ENCODE measurements at regions not wholly inside any gene's neighbourhood (a gene's known extent, or its start where the extent isn't known, plus 50 kb on each side); places are given as distances from the start of the nearest gene placed in this dataset.

DNA sequence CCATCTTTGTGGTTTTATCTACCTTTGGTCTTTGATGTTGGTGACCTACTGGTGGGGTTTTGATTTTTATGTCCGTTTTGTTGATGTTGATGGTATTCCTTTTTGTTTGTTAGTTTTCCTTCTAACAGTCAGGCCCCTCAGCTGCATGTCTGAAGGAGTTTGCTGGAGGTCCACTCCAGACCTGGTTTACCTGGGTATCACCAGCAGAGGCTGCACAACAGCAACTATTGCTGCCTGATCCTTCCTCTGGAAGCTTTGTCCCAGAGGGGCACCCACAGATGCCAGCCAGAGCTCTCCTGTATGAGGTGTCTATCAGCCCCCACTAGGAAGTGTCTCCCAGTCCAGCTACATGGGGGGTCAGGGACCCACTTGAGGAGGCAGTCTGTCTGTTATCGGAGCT, 199.3 kb upstream of the WDFY3 start:
- TF ChIP-seq, protein P1, sequence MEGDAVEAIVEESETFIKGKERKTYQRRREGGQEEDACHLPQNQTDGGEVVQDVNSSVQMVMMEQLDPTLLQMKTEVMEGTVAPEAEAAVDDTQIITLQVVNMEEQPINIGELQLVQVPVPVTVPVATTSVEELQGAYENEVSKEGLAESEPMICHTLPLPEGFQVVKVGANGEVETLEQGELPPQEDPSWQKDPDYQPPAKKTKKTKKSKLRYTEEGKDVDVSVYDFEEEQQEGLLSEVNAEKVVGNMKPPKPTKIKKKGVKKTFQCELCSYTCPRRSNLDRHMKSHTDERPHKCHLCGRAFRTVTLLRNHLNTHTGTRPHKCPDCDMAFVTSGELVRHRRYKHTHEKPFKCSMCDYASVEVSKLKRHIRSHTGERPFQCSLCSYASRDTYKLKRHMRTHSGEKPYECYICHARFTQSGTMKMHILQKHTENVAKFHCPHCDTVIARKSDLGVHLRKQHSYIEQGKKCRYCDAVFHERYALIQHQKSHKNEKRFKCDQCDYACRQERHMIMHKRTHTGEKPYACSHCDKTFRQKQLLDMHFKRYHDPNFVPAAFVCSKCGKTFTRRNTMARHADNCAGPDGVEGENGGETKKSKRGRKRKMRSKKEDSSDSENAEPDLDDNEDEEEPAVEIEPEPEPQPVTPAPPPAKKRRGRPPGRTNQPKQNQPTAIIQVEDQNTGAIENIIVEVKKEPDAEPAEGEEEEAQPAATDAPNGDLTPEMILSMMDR (IDR thresholded peaks at IDR 0.05), result no peak
- TF ChIP-seq POLR2A (IDR thresholded peaks at IDR 0.05), result no peak
